ENCODE measurements at regions not wholly inside any gene's neighbourhood (a gene's known extent, or its start where the extent isn't known, plus 50 kb on each side); places are given as distances from the start of the nearest gene placed in this dataset.
A peak's percentile ranks its signal among the peaks of the same experiment; 100 is the strongest.
"Not testable (repeated sequence)": the region's sequence is repeated elsewhere in the genome, so short reads cannot be mapped to it uniquely, and the experiment has no call there.

- no peak for TF ChIP-seq CTCF (IDR thresholded peaks at IDR 0.05; ENCODE audit: unreplicated experiment in 3 of 3)
- H3K27me3 Mint-ChIP-seq (ENCODE audit: low read depth): no peaks in the 10 kb centered on the region
- peak overlapping the region in 1 of 3 experiments; percentile 67 for H3K27ac Mint-ChIP-seq
- no peaks in the 10 kb centered on the region for H3K4me1 Mint-ChIP-seq
- no peak overlapping the region for H3K4me3 Mint-ChIP-seq
- no peaks in the 10 kb centered on the region for H3K36me3 Mint-ChIP-seq (ENCODE audit: low read depth)
- H3K9me3 Mint-ChIP-seq: no peaks in the 10 kb centered on the region
Observed at GRCh38 chr4:57945298-57945697, 835.1 kb upstream of the IGFBP7 start.

GRCh38 chr4:57943682-57944081 lies 833.5 kb upstream of the IGFBP7 start:
- H3K27me3 Mint-ChIP-seq (ENCODE audit: low read depth): no peaks in the 10 kb centered on the region
- no peak for TF ChIP-seq CTCF (IDR thresholded peaks at IDR 0.05; ENCODE audit: unreplicated experiment in 3 of 3)
- no peak overlapping the region for H3K4me3 Mint-ChIP-seq
- H3K4me1 Mint-ChIP-seq: no peaks in the 10 kb centered on the region
- H3K36me3 Mint-ChIP-seq (ENCODE audit: low read depth): no peaks in the 10 kb centered on the region
- H3K9me3 Mint-ChIP-seq: no peaks in the 10 kb centered on the region
- no peak overlapping the region for H3K27ac Mint-ChIP-seq

GRCh38 chr4:57937326-57937725 lies 827.1 kb upstream of the IGFBP7 start:
- H3K27ac Mint-ChIP-seq; H3K27me3 Mint-ChIP-seq (ENCODE audit: low read depth); H3K4me1 Mint-ChIP-seq; H3K36me3 Mint-ChIP-seq (ENCODE audit: low read depth); H3K4me3 Mint-ChIP-seq; H3K9me3 Mint-ChIP-seq: not testable (repeated sequence)

- H3K27me3 Mint-ChIP-seq (ENCODE audit: low read depth): no peaks in the 10 kb centered on the region
- no peak overlapping the region for H3K4me3 Mint-ChIP-seq
- H3K36me3 Mint-ChIP-seq (ENCODE audit: low read depth): no peaks in the 10 kb centered on the region
- H3K9me3 Mint-ChIP-seq: peaks cover 10% of the 10 kb centered on the region
- no peak for TF ChIP-seq CTCF (IDR thresholded peaks at IDR 0.05; ENCODE audit: unreplicated experiment in 3 of 3)
- H3K27ac Mint-ChIP-seq: no peak overlapping the region
- no peaks in the 10 kb centered on the region for H3K4me1 Mint-ChIP-seq
Observed at GRCh38 chr4:57926311-57926710, 816.1 kb upstream of the IGFBP7 start.

GRCh38 chr4:57924951-57925350 lies 814.8 kb upstream of the IGFBP7 start:
- no peak for TF ChIP-seq CTCF (IDR thresholded peaks at IDR 0.05; ENCODE audit: unreplicated experiment in 3 of 3)
- Mint-ChIP-seq H3K27ac (no peak overlapping the region), H3K36me3 (ENCODE audit: low read depth) (no peaks in the 10 kb centered on the region), H3K9me3 (peaks cover 15% of the 10 kb centered on the region), H3K27me3 (ENCODE audit: low read depth) (no peaks in the 10 kb centered on the region), H3K4me1 (no peaks in the 10 kb centered on the region), H3K4me3 (no peak overlapping the region)

- H3K27me3 Mint-ChIP-seq (ENCODE audit: low read depth): no peaks in the 10 kb centered on the region
- no peaks in the 10 kb centered on the region for H3K4me1 Mint-ChIP-seq
- peaks cover 16% of the 10 kb centered on the region for H3K9me3 Mint-ChIP-seq
- no peak for TF ChIP-seq CTCF (IDR thresholded peaks at IDR 0.05; ENCODE audit: unreplicated experiment in 3 of 3)
- H3K4me3 Mint-ChIP-seq: no peak overlapping the region
- H3K36me3 Mint-ChIP-seq (ENCODE audit: low read depth): peaks cover 6% of the 10 kb centered on the region
- no peak overlapping the region for H3K27ac Mint-ChIP-seq
Observed at GRCh38 chr4:57916479-57916878, 806.3 kb upstream of the IGFBP7 start.
